ENCODE measurements at regions not wholly inside any gene's neighbourhood (a gene's known extent, or its start where the extent isn't known, plus 50 kb on each side); places are given as distances from the start of the nearest gene placed in this dataset.

- no peaks in the 10 kb centered on the region for H3K4me1 ChIP-seq
- H3K27me3 ChIP-seq = no peaks in the 10 kb centered on the region
Measured at GRCh38 chr4:138310991-138311390, 68.8 kb upstream of the SLC7A11 start.

GRCh38 chr4:138310498-138310897 is 68.3 kb upstream of the SLC7A11 start:
- Histone ChIP-seq H3K4me3 (no peak overlapping the region), H3K9me3 (peaks cover 0 to 18% (median 0%) of the 10 kb centered on the region in 11 donors), H3K36me3 (no peaks in the 10 kb centered on the region), H3K27me3 (no peaks in the 10 kb centered on the region), H3K27ac (no peak overlapping the region), H3K4me1 (no peaks in the 10 kb centered on the region)
- 85 to 88% methylated on average over 4 of the region's 4 CpGs for WGBS, 2 donors
- no peak for DNase-seq
- no peak for TF ChIP-seq CTCF (IDR thresholded peaks at IDR 0.05)
- intact Hi-C loops (cut with DNase I) = no loop called here
- ATAC-seq = no peak

More at GRCh38 chr4:138310991-138311390, 68.8 kb upstream of the SLC7A11 start:
- WGBS, 2 donors = 81 to 91% methylated on average over 1 of the region's 1 CpG
- no peak for ATAC-seq
- Histone ChIP-seq H3K9me3 (peaks cover 0 to 18% (median 0%) of the 10 kb centered on the region in 11 donors), H3K27ac (no peak overlapping the region), H3K4me3 (no peak overlapping the region), H3K36me3 (no peaks in the 10 kb centered on the region)
- intact Hi-C loops (cut with DNase I) = no loop called here
- no peak for DNase-seq
- TF ChIP-seq CTCF (IDR thresholded peaks at IDR 0.05) = no peak

GRCh38 chr4:138308356-138308755 is 66.2 kb upstream of the SLC7A11 start:
- no peak for TF ChIP-seq CTCF (IDR thresholded peaks at IDR 0.05)
- Histone ChIP-seq H3K36me3 (no peaks in the 10 kb centered on the region), H3K4me1 (no peaks in the 10 kb centered on the region), H3K27ac (no peak overlapping the region), H3K4me3 (no peak overlapping the region), H3K9me3 (peaks cover 0 to 5% (median 0%) of the 10 kb centered on the region in 11 donors), H3K27me3 (no peaks in the 10 kb centered on the region)
- 84 to 86% methylated on average over 7 of the region's 7 CpGs for WGBS, 2 donors
- intact Hi-C loops (cut with DNase I) = no loop called here
- ATAC-seq (no peak), DNase-seq (no peak)

- no peak overlapping the region for H3K27ac ChIP-seq
- H3K36me3 ChIP-seq = no peaks in the 10 kb centered on the region
- ATAC-seq (no peak), DNase-seq (no peak)
- H3K4me1 ChIP-seq = no peaks in the 10 kb centered on the region
- H3K4me3 ChIP-seq = no peak overlapping the region
- 88 to 92% methylated on average over 8 of the region's 8 CpGs for WGBS, 2 donors
- intact Hi-C loops (cut with DNase I) = no loop called here
- TF ChIP-seq CTCF (IDR thresholded peaks at IDR 0.05) = no peak
- no peaks in the 10 kb centered on the region for H3K27me3 ChIP-seq
- H3K9me3 ChIP-seq = peaks cover 0 to 5% (median 0%) of the 10 kb centered on the region in 11 donors
Measured at GRCh38 chr4:138307319-138307718, 65.2 kb upstream of the SLC7A11 start.

Measured in heart right ventricle (tissue), 16 donors.